ENCODE measurements at regions not wholly inside any gene's neighbourhood (a gene's known extent, or its start where the extent isn't known, plus 50 kb on each side); places are given as distances from the start of the nearest gene placed in this dataset.

GRCh38 chr15:94177112-94177511, 54.2 kb upstream of the MCTP2 start:
- no peak for DNase-seq (ENCODE audit: extremely low read depth, low read depth)
- H3K4me3 ChIP-seq (replicated peaks; ENCODE audit: low read depth, low read length) = no peak overlapping the region
- TF ChIP-seq CTCF (IDR thresholded peaks at IDR 0.05; ENCODE audit: low read depth, low read length, missing control alignments) = no peak

- H3K4me3 ChIP-seq (replicated peaks; ENCODE audit: low read depth, low read length) = no peak overlapping the region
- no peak for TF ChIP-seq CTCF (IDR thresholded peaks at IDR 0.05; ENCODE audit: low read depth, low read length, missing control alignments)
- DNase-seq (ENCODE audit: extremely low read depth, low read depth) = no peak
Observed at GRCh38 chr15:94175420-94175819, 55.9 kb upstream of the MCTP2 start.

GRCh38 chr15:94174399-94174802, 57.0 kb upstream of the MCTP2 start:
- no peak for TF ChIP-seq CTCF (IDR thresholded peaks at IDR 0.05; ENCODE audit: low read depth, low read length, missing control alignments)
- DNase-seq (ENCODE audit: extremely low read depth, low read depth) = no peak
- no peak overlapping the region for H3K4me3 ChIP-seq (replicated peaks; ENCODE audit: low read depth, low read length)

GRCh38 chr15:94168250-94168649, 63.1 kb upstream of the MCTP2 start:
- no peak overlapping the region for H3K4me3 ChIP-seq (replicated peaks; ENCODE audit: low read depth, low read length)
- peak; percentile 26 for TF ChIP-seq CTCF (IDR thresholded peaks at IDR 0.05; ENCODE audit: low read depth, low read length, missing control alignments)
- no peak for DNase-seq (ENCODE audit: extremely low read depth, low read depth)

GRCh38 chr15:94164971-94165370, 66.4 kb upstream of the MCTP2 start:
- H3K4me3 ChIP-seq (replicated peaks; ENCODE audit: low read depth, low read length) = no peak overlapping the region
- no peak for DNase-seq (ENCODE audit: extremely low read depth, low read depth)
- no peak for TF ChIP-seq CTCF (IDR thresholded peaks at IDR 0.05; ENCODE audit: low read depth, low read length, missing control alignments)

GRCh38 chr15:94164202-94164807, 67.1 kb upstream of the MCTP2 start:
- peak; percentile 67 for TF ChIP-seq CTCF (IDR thresholded peaks at IDR 0.05; ENCODE audit: low read depth, low read length, missing control alignments)
- peak; percentile 24 for DNase-seq (ENCODE audit: extremely low read depth, low read depth)
- H3K4me3 ChIP-seq (replicated peaks; ENCODE audit: low read depth, low read length) = no peak overlapping the region

- no peak for TF ChIP-seq CTCF (IDR thresholded peaks at IDR 0.05; ENCODE audit: low read depth, low read length, missing control alignments)
- no peak overlapping the region for H3K4me3 ChIP-seq (replicated peaks; ENCODE audit: low read depth, low read length)
- DNase-seq (ENCODE audit: extremely low read depth, low read depth) = no peak
Observed at GRCh38 chr15:94162939-94163338, 68.4 kb upstream of the MCTP2 start.
